Effector memory CD4-positive, alpha-beta T cell (primary cell): ENCODE measurements at regions not wholly inside any gene's neighbourhood (a gene's known extent, or its start where the extent isn't known, plus 50 kb on each side); places are given as distances from the start of the nearest gene placed in this dataset.
"Not testable (repeated sequence)": the region's sequence is repeated elsewhere in the genome, so short reads cannot be mapped to it uniquely, and the experiment has no call there.

Source experiments
- DNase-seq, 3 donors: peaks; one replicate each; pipeline ENCODE4 v3.0.0-alpha.2; 2020
- H3K27ac ChIP-seq: 2 replicates; pipeline ENCODE4 v1.7.0; 2013; ENCODE audit warnings: mild to moderate bottlenecking, low read length, moderate library complexity; ENCODE audit not compliant: insufficient read depth, poor library complexity, severe bottlenecking
- H3K27me3 ChIP-seq: replicated peaks from 2 replicates; pipeline ENCODE4 v1.7.0; 2013; ENCODE audit warnings: mild to moderate bottlenecking, low read length; ENCODE audit not compliant: insufficient read depth, control insufficient read depth, poor library complexity, severe bottlenecking
- H3K36me3 ChIP-seq: 2 replicates; pipeline ENCODE4 v1.7.0; 2013; ENCODE audit warnings: mild to moderate bottlenecking, low read length, moderate library complexity; ENCODE audit not compliant: control insufficient read depth, insufficient read depth
- H3K4me1 ChIP-seq: 2 replicates; pipeline ENCODE4 v1.7.0; 2013; ENCODE audit warnings: low read length, mild to moderate bottlenecking; ENCODE audit not compliant: control insufficient read depth, insufficient read depth, poor library complexity, severe bottlenecking
- H3K4me3 ChIP-seq: 2 replicates; pipeline ENCODE4 v1.7.0; 2013; ENCODE audit warnings: low read length, low read depth, mild to moderate bottlenecking; ENCODE audit not compliant: insufficient read depth, poor library complexity, severe bottlenecking
- H3K9me3 ChIP-seq: 2 replicates; pipeline ENCODE4 v1.7.0; 2013; ENCODE audit warnings: mild to moderate bottlenecking, low read length, moderate library complexity; ENCODE audit not compliant: control insufficient read depth

GRCh38 chr11:134845474-134846327 lies 433.7 kb upstream of the B3GAT1 start:
- no peak overlapping the region for H3K27ac ChIP-seq
- H3K9me3 ChIP-seq, result no peaks in the 10 kb centered on the region
- no peak overlapping the region for H3K4me3 ChIP-seq
- no peaks in the 10 kb centered on the region for H3K36me3 ChIP-seq
- peaks cover 2% of the 10 kb centered on the region for H3K27me3 ChIP-seq
- no peaks in the 10 kb centered on the region for H3K4me1 ChIP-seq
- no peak for DNase-seq

- H3K27me3 ChIP-seq, result peaks cover 2% of the 10 kb centered on the region
- H3K36me3 ChIP-seq, result no peaks in the 10 kb centered on the region
- no peaks in the 10 kb centered on the region for H3K4me1 ChIP-seq
- no peak overlapping the region for H3K4me3 ChIP-seq
- DNase-seq, result no peak
- H3K27ac ChIP-seq, result no peak overlapping the region
- H3K9me3 ChIP-seq, result no peaks in the 10 kb centered on the region
Measured at GRCh38 chr11:134844838-134845237, 432.8 kb upstream of the B3GAT1 start.

GRCh38 chr11:134843735-134844134 lies 431.7 kb upstream of the B3GAT1 start:
- no peaks in the 10 kb centered on the region for H3K9me3 ChIP-seq

GRCh38 chr11:134843020-134843419 lies 431.0 kb upstream of the B3GAT1 start:
- Histone ChIP-seq H3K4me3 (no peak overlapping the region), H3K27ac (no peak overlapping the region), H3K36me3 (no peaks in the 10 kb centered on the region), H3K9me3 (no peaks in the 10 kb centered on the region), H3K27me3 (peaks cover 2% of the 10 kb centered on the region), H3K4me1 (no peaks in the 10 kb centered on the region)
- no peak for DNase-seq

More at GRCh38 chr11:134843735-134844134, 431.7 kb upstream of the B3GAT1 start:
- Histone ChIP-seq H3K27ac (no peak overlapping the region), H3K4me3 (no peak overlapping the region), H3K36me3 (no peaks in the 10 kb centered on the region), H3K27me3 (peaks cover 2% of the 10 kb centered on the region), H3K4me1 (no peaks in the 10 kb centered on the region)
- no peak for DNase-seq

GRCh38 chr11:134841972-134842371 lies 429.9 kb upstream of the B3GAT1 start:
- H3K4me1 ChIP-seq, result no peaks in the 10 kb centered on the region
- H3K9me3 ChIP-seq, result no peaks in the 10 kb centered on the region
- peaks cover 2% of the 10 kb centered on the region for H3K27me3 ChIP-seq
- H3K27ac ChIP-seq, result no peak overlapping the region
- no peak for DNase-seq
- no peaks in the 10 kb centered on the region for H3K36me3 ChIP-seq
- H3K4me3 ChIP-seq, result no peak overlapping the region

- no peaks in the 10 kb centered on the region for H3K9me3 ChIP-seq
- H3K36me3 ChIP-seq, result no peaks in the 10 kb centered on the region
- no peak overlapping the region for H3K4me3 ChIP-seq
Measured at GRCh38 chr11:134841411-134841810, 429.4 kb upstream of the B3GAT1 start.

GRCh38 chr11:134840945-134841344 lies 428.9 kb upstream of the B3GAT1 start:
- Histone ChIP-seq H3K36me3 (no peaks in the 10 kb centered on the region), H3K4me1 (no peaks in the 10 kb centered on the region), H3K27ac (no peak overlapping the region), H3K9me3 (no peaks in the 10 kb centered on the region), H3K4me3 (no peak overlapping the region), H3K27me3 (peaks cover 2% of the 10 kb centered on the region)
- DNase-seq, result no peak

More at GRCh38 chr11:134841411-134841810, 429.4 kb upstream of the B3GAT1 start:
- DNase-seq, result no peak
- peaks cover 2% of the 10 kb centered on the region for H3K27me3 ChIP-seq
- no peaks in the 10 kb centered on the region for H3K4me1 ChIP-seq
- no peak overlapping the region for H3K27ac ChIP-seq

- H3K27ac ChIP-seq, DNase-seq, H3K9me3 ChIP-seq, H3K36me3 ChIP-seq, H3K4me3 ChIP-seq, H3K27me3 ChIP-seq, H3K4me1 ChIP-seq: not testable (repeated sequence)
Measured at GRCh38 chr11:134840165-134840564, 428.1 kb upstream of the B3GAT1 start.

GRCh38 chr11:134838708-134839107 lies 426.7 kb upstream of the B3GAT1 start:
- Histone ChIP-seq H3K4me3 (no peak overlapping the region), H3K27ac (no peak overlapping the region), H3K36me3 (no peaks in the 10 kb centered on the region), H3K27me3 (peaks cover 2% of the 10 kb centered on the region), H3K4me1 (no peaks in the 10 kb centered on the region), H3K9me3 (no peaks in the 10 kb centered on the region)
- DNase-seq, result no peak

GRCh38 chr11:134837887-134838232 lies 425.8 kb upstream of the B3GAT1 start:
- no peaks in the 10 kb centered on the region for H3K27me3 ChIP-seq
- no peaks in the 10 kb centered on the region for H3K4me1 ChIP-seq
- no peak overlapping the region for H3K4me3 ChIP-seq
- no peak overlapping the region for H3K27ac ChIP-seq
- DNase-seq, result no peak
- H3K36me3 ChIP-seq, result no peaks in the 10 kb centered on the region
- no peaks in the 10 kb centered on the region for H3K9me3 ChIP-seq
